Prostate gland (tissue), 2 donors: ENCODE measurements at regions not wholly inside any gene's neighbourhood (a gene's known extent, or its start where the extent isn't known, plus 50 kb on each side); places are given as distances from the start of the nearest gene placed in this dataset.

ENCODE experiments used
- DNase-seq: peaks from one replicate; pipeline ENCODE4 v3.0.0-alpha.2; 2019; ENCODE audit warnings: low spot score
- H3K27ac ChIP-seq, 2 donors: fragments of 200-600 bp; sonication (generic); 2 replicates each; pipeline ENCODE4 v1.5.1; 2017 to 2019
- H3K27me3 ChIP-seq: fragments of 200-600 bp; sonication (generic); replicated peaks from 2 replicates; pipeline ENCODE4 v1.5.1; 2019; ENCODE audit not compliant: insufficient read depth
- H3K36me3 ChIP-seq, 2 donors: fragments of 200-600 bp; sonication (generic); 1 replicate in 1 of 2; 2 replicates in 1 of 2; pipeline versions ENCODE4 v1.5.1 to v1.8.1; 2017 to 2019
- H3K4me1 ChIP-seq: fragments of 200-600 bp; sonication (generic); replicated peaks from 2 replicates; pipeline ENCODE4 v1.5.1; 2019
- H3K4me3 ChIP-seq, 2 donors: fragments of 200-600 bp; sonication (generic); 2 replicates each; pipeline ENCODE4 v1.5.1; 2017 to 2019
- H3K9me3 ChIP-seq: fragments of 200-600 bp; sonication (generic); 2 replicates; pipeline ENCODE4 v1.5.1; 2017
- CTCF ChIP-seq, 4 experiments: fragments of 200-600 bp in 2 of 4; fragments of 450-650 bp in 2 of 4; sonication (generic) in 2 of 4; IDR thresholded peaks; 1 replicate in 3 of 4; 2 replicates in 1 of 4; pipeline ENCODE4 v1.5.1; 2016 to 2019; ENCODE audit warnings: antibody characterized with exemption in 4 of 4, mild to moderate bottlenecking in 2 of 4, moderate library complexity in 2 of 4
- POLR2A ChIP-seq: fragments of 450-650 bp; IDR thresholded peaks from one replicate; pipeline ENCODE4 v1.6.1; 2016; ENCODE audit warnings: antibody characterized with exemption, mild to moderate bottlenecking
- POLR2AphosphoS5 ChIP-seq: sonication (generic); formaldehyde crosslinking; IDR thresholded peaks from one replicate; pipeline ENCODE4 v1.6.1; 2017; ENCODE audit warnings: antibody characterized with exemption
- WGBS: methylation state at CpG from one replicate; pipeline ENCODE4 v1.1.5; 2018; 5-methylcytosine and 5-hydroxymethylcytosine counted together
- intact Hi-C: fragments of 100-400 bp; cut with DNase I; formaldehyde crosslinking; loops from one replicate; pipeline ENCODE4 v1.14.2; 2022

- Histone ChIP-seq H3K4me1 (no peaks in the 10 kb centered on the region), H3K27me3 (no peaks in the 10 kb centered on the region), H3K27ac (no peak overlapping the region), H3K9me3 (no peaks in the 10 kb centered on the region), H3K4me3 (no peak overlapping the region), H3K36me3 (no peaks in the 10 kb centered on the region)
- intact Hi-C loops: no loop called here
- no peak for DNase-seq
- 95% methylated on average over 2 of the region's 2 CpGs for WGBS
- TF ChIP-seq POLR2A: no peak
- TF ChIP-seq POLR2AphosphoS5: no peak
- no peak for TF ChIP-seq CTCF (IDR thresholded peaks at IDR 0.05)
Measured at GRCh38 chr6:8679823-8680222, 244.5 kb upstream of the SLC35B3 start.

GRCh38 chr6:8678466-8678865 is 243.1 kb upstream of the SLC35B3 start:
- over 99% methylated on average over 5 of the region's 5 CpGs for WGBS
- no peaks in the 10 kb centered on the region for H3K36me3 ChIP-seq
- no peak for TF ChIP-seq CTCF (IDR thresholded peaks at IDR 0.05)
- TF ChIP-seq POLR2AphosphoS5: no peak
- no peak for TF ChIP-seq POLR2A
- H3K9me3 ChIP-seq: no peaks in the 10 kb centered on the region
- H3K4me1 ChIP-seq: no peaks in the 10 kb centered on the region
- intact Hi-C loops: no loop called here
- no peaks in the 10 kb centered on the region for H3K27me3 ChIP-seq
- DNase-seq: no peak
- no peak overlapping the region for H3K4me3 ChIP-seq
- H3K27ac ChIP-seq: no peak overlapping the region

- Histone ChIP-seq H3K4me1 (no peaks in the 10 kb centered on the region), H3K27ac (no peak overlapping the region), H3K36me3 (no peaks in the 10 kb centered on the region), H3K27me3 (no peaks in the 10 kb centered on the region), H3K9me3 (no peaks in the 10 kb centered on the region), H3K4me3 (no peak overlapping the region)
- intact Hi-C loops: no loop called here
- no peak for DNase-seq
- WGBS: 78% methylated on average over 3 of the region's 3 CpGs
- no peak for TF ChIP-seq POLR2AphosphoS5
Measured at GRCh38 chr6:8674126-8674525, 238.8 kb upstream of the SLC35B3 start.

- no peak overlapping the region for H3K4me3 ChIP-seq
- 85% methylated on average over 3 of the region's 3 CpGs for WGBS
- no peaks in the 10 kb centered on the region for H3K36me3 ChIP-seq
- no peaks in the 10 kb centered on the region for H3K27me3 ChIP-seq
- intact Hi-C loops: no loop called here
- no peak overlapping the region for H3K27ac ChIP-seq
- no peaks in the 10 kb centered on the region for H3K4me1 ChIP-seq
- TF ChIP-seq POLR2AphosphoS5 (no peak), CTCF (IDR thresholded peaks at IDR 0.05) (no peak), POLR2A (no peak)
- DNase-seq: no peak
- no peaks in the 10 kb centered on the region for H3K9me3 ChIP-seq
Measured at GRCh38 chr6:8672882-8673281, 237.5 kb upstream of the SLC35B3 start.

GRCh38 chr6:8670792-8671191 is 235.4 kb upstream of the SLC35B3 start:
- no peak overlapping the region for H3K4me3 ChIP-seq
- WGBS: 100% methylated on average over 1 of the region's 1 CpG
- no peaks in the 10 kb centered on the region for H3K9me3 ChIP-seq
- no peaks in the 10 kb centered on the region for H3K36me3 ChIP-seq
- DNase-seq: no peak
- H3K27ac ChIP-seq: no peak overlapping the region
- intact Hi-C loops: no loop called here
- H3K4me1 ChIP-seq: no peaks in the 10 kb centered on the region
- TF ChIP-seq POLR2AphosphoS5 (no peak), POLR2A (no peak), CTCF (IDR thresholded peaks at IDR 0.05) (no peak)
- no peaks in the 10 kb centered on the region for H3K27me3 ChIP-seq
